D721Med (cell line): ENCODE measurements at regions not wholly inside any gene's neighbourhood (a gene's known extent, or its start where the extent isn't known, plus 50 kb on each side); places are given as distances from the start of the nearest gene placed in this dataset.

ENCODE experiments used
- DNase-seq: peaks from one replicate; pipeline ENCODE4 v3.0.0; 2011; ENCODE audit warnings: low spot score; ENCODE audit not compliant: insufficient read length
- FAIRE-seq: peaks from 2 replicates; lab custom pipeline; 2011; peaks lifted over from hg19 to GRCh38; lab: Jason Lieb, UNC
- TF ChIP-seq, protein P1 (sequence below): IDR thresholded peaks from 2 replicates; pipeline ENCODE4 v1.5.1; 2012; ENCODE audit warnings: mild to moderate bottlenecking, control low read depth; ENCODE audit not compliant: insufficient read depth; ENCODE audit errors: missing control alignments

DNA sequence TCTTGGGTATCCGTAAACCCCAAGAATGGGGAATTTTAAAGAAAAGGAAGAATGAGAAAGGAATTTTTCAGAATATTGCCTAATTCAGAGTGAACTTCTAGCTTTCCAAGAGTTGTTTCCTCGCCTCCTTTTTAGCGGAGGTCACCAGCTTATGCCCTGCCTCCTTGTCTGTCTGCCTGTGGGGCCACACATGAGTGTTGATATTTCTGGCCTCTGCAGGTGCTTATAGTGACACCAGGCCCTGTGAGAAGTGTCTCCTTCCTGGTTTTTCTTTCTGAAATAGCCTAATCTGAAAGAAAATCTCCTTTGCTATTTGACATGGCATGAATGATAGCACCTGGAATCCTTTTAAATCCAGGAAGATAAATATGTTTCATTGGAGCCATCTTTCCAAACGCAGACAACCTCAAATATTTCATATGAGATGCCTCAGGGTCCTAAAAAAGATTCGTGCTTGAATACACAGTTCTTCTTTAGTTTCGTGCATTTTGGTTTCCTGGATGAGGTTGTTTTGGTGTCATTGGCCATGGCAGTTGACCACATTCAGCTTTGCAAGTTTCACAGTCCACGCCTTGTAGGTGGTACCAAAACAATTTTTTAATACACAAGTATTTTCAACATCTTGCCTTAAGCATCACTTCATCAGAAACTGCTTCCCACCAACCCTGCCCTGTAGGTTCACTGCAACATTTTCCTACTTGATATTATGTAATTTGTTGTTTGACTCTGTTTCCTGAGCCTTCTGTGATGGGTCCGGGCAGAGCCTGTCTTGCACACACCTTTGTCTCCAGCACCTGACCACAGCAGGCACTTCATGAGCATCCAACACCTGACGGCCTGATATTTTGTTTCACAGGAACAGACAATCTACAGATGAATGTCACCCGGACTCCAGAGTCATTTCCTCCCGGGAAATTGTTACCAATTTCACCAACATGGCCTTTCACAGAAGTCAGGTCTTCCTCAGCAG lies 159.4 kb downstream of the C11orf91 start:
- no peak for DNase-seq
- FAIRE-seq: no peak
- TF ChIP-seq, protein P1, sequence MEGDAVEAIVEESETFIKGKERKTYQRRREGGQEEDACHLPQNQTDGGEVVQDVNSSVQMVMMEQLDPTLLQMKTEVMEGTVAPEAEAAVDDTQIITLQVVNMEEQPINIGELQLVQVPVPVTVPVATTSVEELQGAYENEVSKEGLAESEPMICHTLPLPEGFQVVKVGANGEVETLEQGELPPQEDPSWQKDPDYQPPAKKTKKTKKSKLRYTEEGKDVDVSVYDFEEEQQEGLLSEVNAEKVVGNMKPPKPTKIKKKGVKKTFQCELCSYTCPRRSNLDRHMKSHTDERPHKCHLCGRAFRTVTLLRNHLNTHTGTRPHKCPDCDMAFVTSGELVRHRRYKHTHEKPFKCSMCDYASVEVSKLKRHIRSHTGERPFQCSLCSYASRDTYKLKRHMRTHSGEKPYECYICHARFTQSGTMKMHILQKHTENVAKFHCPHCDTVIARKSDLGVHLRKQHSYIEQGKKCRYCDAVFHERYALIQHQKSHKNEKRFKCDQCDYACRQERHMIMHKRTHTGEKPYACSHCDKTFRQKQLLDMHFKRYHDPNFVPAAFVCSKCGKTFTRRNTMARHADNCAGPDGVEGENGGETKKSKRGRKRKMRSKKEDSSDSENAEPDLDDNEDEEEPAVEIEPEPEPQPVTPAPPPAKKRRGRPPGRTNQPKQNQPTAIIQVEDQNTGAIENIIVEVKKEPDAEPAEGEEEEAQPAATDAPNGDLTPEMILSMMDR: no peak

DNA sequence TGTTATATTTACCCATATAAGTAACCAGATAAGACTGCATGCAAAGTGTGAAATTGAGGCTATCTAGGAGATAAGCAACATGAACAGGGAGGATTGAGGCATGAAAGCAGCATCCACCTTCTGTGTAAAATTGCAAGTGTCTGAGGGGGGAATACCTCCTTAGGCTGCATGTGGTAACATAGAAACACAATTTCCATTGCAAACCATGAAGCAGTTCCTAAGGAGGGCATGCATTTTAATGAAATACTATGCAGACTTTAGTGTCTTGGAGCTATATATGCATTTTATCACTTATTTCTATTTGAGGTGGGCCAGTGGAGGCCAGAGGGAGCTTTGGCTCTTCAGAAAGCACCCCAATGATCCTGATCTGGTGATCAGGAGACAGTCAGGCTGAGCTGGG lies 160.2 kb downstream of the C11orf91 start:
- TF ChIP-seq, protein P1: no peak
- DNase-seq (no peak), FAIRE-seq (no peak)

DNA sequence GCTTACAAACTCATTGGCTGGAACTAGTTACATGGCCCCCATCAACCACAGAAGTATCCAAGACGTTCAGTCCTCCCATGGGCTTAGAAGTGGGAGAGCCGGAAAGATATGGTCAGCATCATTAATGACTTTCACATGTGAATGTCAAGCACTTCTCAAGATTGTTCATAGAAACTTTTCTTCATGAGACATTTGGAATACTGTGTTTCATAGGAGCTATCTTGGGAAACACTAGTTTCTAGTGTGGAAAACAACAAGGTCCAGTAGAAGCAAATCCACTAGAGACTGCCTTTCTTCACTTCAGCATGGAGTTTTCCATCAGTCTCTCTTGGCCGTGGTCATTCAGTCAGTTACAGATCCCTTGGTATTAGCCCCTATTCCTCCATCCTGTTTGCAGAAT lies 160.9 kb downstream of the C11orf91 start:
- DNase-seq: no peak
- no peak for FAIRE-seq
- TF ChIP-seq, protein P1: no peak

DNA sequence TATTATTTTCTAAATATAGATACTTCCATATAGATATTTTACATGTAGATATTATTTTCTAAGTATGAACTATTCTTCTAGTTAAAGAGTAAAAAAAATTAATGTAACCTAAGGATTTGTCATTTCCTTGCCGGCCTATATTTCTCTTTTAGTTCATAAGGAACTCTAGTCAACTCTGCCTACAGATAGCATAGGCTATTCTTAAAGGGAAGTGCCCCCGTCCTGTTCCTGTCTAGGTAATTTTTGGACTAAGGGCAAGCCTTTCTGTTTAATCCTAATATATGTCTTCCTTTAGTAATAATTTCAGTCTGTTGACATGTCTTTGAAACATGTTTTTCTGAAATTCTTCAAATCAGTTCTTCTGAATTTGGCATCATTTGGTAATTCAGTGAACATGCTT lies 161.9 kb downstream of the C11orf91 start:
- DNase-seq (no peak), FAIRE-seq (no peak)
- TF ChIP-seq, protein P1: no peak

DNA sequence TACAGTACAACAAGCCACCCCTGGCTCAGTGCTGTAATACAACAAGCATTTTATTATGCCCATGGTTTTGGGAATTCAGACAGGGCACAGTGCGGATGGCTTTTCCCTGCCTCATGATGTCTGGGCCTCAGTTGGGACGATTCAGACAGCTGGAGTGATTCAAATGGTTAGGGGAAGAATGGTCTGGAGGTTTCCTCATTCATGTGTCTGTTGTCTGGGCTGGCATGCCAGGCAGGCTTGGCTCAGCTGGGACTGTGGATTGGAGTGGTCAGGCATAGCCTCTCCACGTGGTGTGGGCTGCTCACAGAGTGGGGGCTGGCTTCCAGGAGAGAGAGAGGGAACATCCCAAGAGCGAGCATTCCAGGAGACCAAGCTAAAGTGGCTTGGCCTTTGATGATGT lies 164.4 kb downstream of the C11orf91 start:
- DNase-seq: no peak
- no peak for FAIRE-seq
- TF ChIP-seq, protein P1: no peak

DNA sequence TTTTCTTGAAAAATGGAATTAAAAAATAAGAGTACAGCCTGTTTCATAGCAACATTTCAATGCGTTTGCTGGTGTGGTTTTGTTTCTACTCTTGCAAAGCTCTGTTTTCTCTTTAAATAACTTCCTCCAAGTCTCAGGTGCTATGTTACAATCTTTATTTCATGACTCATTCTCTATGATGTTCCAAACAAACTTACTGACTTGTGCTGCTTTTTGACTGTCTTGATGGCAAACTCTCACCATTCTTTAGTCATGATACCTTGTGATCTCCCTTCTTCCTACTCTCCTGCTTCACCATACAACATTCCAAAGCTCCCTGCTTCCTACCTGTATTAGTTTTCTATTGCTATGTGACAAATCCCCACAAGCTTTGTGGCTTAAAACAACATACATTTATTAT lies 166.1 kb downstream of the C11orf91 start:
- FAIRE-seq (no peak), DNase-seq (no peak)

More for the DNA sequence above, 166.1 kb downstream of the C11orf91 start:
- TF ChIP-seq, protein P1: no peak
